ENCODE measurements at regions not wholly inside any gene's neighbourhood (a gene's known extent, or its start where the extent isn't known, plus 50 kb on each side); places are given as distances from the start of the nearest gene placed in this dataset.

DNA sequence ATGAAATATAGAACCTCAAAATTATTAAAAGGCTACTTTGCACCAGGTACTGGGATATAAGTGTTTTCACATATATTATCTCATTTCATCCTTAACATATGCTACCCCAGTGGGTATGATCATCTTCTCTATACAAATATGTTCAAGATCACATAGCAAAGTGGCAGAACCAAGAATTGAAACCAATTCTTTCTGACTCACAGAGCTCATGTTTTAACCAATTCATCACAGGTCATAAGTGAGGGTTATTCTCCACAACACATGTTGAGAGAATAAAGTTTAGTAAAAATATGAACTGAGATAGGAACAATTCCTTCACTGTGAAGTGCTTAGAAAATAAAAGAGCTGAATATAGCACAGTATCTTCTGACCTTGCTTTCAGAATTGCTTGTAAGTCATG is 442.9 kb upstream of the RASGEF1B start:
- TF ChIP-seq, protein P1, sequence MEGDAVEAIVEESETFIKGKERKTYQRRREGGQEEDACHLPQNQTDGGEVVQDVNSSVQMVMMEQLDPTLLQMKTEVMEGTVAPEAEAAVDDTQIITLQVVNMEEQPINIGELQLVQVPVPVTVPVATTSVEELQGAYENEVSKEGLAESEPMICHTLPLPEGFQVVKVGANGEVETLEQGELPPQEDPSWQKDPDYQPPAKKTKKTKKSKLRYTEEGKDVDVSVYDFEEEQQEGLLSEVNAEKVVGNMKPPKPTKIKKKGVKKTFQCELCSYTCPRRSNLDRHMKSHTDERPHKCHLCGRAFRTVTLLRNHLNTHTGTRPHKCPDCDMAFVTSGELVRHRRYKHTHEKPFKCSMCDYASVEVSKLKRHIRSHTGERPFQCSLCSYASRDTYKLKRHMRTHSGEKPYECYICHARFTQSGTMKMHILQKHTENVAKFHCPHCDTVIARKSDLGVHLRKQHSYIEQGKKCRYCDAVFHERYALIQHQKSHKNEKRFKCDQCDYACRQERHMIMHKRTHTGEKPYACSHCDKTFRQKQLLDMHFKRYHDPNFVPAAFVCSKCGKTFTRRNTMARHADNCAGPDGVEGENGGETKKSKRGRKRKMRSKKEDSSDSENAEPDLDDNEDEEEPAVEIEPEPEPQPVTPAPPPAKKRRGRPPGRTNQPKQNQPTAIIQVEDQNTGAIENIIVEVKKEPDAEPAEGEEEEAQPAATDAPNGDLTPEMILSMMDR (conservative IDR thresholded peaks at IDR 0.05 in 1 of 2, IDR thresholded peaks at IDR 0.05 in 1 of 2; ENCODE audit: low read depth in 1 of 2, low read length in 2 of 2): no peak
- no peak for TF ChIP-seq EZH2 (IDR thresholded peaks at IDR 0.05; ENCODE audit: low read length, missing control alignments)
